ENCODE measurements at regions not wholly inside any gene's neighbourhood (a gene's known extent, or its start where the extent isn't known, plus 50 kb on each side); places are given as distances from the start of the nearest gene placed in this dataset.
A peak's percentile ranks its signal among the peaks of the same experiment; 100 is the strongest.

DNA sequence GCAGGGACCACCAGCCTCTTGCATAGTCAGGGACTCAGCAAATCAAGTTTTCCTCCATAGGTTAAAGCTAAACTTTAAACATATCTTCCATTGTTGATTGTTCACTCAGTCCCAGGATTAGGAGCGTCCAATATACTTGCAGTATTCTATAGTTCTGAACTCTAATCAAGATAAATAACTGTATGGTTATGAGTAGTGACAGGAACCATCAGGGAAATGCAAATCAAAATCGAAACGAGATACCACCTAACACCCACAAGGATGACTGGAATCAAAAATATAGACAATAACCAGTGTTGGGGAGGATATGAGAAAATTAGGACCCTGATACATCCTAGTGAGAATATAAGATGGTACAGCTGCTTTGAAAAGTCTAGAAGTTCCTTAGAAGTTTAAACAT is 190.0 kb downstream of the ETS1 start:
- H2BK15ac ChIP-seq (ENCODE audit: low read depth, poor library complexity, severe bottlenecking), result no peak overlapping the region
- H2BK5ac ChIP-seq (ENCODE audit: low read depth, low read length, poor library complexity, severe bottlenecking), result no peak overlapping the region
- WGBS, result no CpG with 5 or more reads among the region's 3 CpGs

DNA sequence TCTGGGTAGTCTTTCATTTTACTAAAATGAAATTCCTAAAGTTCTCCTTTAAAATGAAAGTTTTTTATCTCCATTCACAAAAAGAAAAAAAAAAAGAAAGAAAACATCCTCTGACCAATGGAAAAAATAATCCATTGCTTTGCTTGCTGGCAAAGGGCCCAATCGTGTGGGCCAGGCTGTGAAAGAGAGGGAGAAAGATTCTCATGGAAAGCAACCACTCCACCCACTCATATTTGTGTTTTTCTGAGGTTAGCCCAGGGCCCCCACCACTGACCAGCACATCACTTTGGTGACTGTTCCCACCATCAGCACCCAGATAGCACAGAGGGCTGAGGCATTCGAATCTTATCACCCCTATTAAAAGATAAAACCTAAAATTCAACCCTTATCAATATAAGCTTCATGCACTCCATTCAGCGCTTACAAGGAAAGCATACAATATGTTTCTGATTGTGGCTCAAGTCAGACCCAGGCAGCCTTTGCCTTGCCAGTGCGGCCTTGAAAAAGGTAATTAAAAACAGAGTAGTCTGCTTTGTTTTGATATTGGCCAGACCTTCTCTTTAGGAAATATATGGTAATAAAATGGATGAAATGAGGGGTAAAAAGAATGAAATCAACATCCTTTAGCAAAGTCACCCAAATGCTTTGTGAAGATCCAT is 192.8 kb downstream of the ETS1 start:
- Histone ChIP-seq H2BK120ac (ENCODE audit: low read depth, low read length) (peak overlapping the region; percentile 1), H2AK5ac (ENCODE audit: low read length, severe bottlenecking) (no peak overlapping the region), H3K4me2 (ENCODE audit: low read length, poor library complexity, severe bottlenecking) (no peak overlapping the region), H3K4ac (ENCODE audit: low read depth in 1 of 2, low read length in 2 of 2) (no peak overlapping the region), H3K36me3 (ENCODE audit: control insufficient read depth in 1 of 2, insufficient read depth in 2 of 2, low read depth in 1 of 2, low read length in 2 of 2) (no peaks in the 10 kb centered on the region), H3K14ac (ENCODE audit: low read length in 2 of 2) (no peak overlapping the region), H3K9me3 (ENCODE audit: control insufficient read depth, low read length) (no peaks in the 10 kb centered on the region), H4K8ac (ENCODE audit: low read length) (peak overlapping the region; percentile 75), H3K4me1 (ENCODE audit: control insufficient read depth, insufficient read depth, low read depth, low read length) (peaks cover 2% of the 10 kb centered on the region), H4K91ac (ENCODE audit: low read length) (no peak overlapping the region), H3K27ac (ENCODE audit: low read length, poor library complexity, severe bottlenecking) (no peak overlapping the region), H2BK12ac (ENCODE audit: low read length in 2 of 2) (peak overlapping the region in 1 of 2 experiments; percentile 66), H2BK15ac (ENCODE audit: low read depth, poor library complexity, severe bottlenecking) (no peak overlapping the region), H3K27me3 (ENCODE audit: control insufficient read depth in 1 of 2, insufficient read depth in 1 of 2, low read length in 2 of 2) (peaks cover 0 to 4% of the 10 kb centered on the region in 2 experiments), H2BK5ac (ENCODE audit: low read depth, low read length, poor library complexity, severe bottlenecking) (no peak overlapping the region), H3K9ac (ENCODE audit: low read length) (no peak overlapping the region), H3K79me1 (replicated peaks; ENCODE audit: low read length, poor library complexity, severe bottlenecking) (no peaks in the 10 kb centered on the region), H3K23ac (ENCODE audit: low read length in 2 of 2) (no peak overlapping the region), H2AFZ (ENCODE audit: low read depth, low read length) (no peak overlapping the region), H3K18ac (ENCODE audit: low read depth in 1 of 2, low read length in 2 of 2) (peak overlapping the region; percentile 46 to 77), H3K4me3 (ENCODE audit: insufficient read depth in 1 of 2, low read depth in 1 of 2, low read length in 2 of 2) (no peak overlapping the region)
- 67% methylated on average over 4 of the region's 4 CpGs for WGBS
- peak; percentile 40 for DNase-seq

More for the DNA sequence above, 190.0 kb downstream of the ETS1 start:
- Histone ChIP-seq H3K4ac (ENCODE audit: low read depth in 1 of 2, low read length in 2 of 2) (no peak overlapping the region), H2AFZ (ENCODE audit: low read depth, low read length) (no peak overlapping the region), H2AK5ac (ENCODE audit: low read length, severe bottlenecking) (no peak overlapping the region), H3K9me3 (ENCODE audit: control insufficient read depth, low read length) (no peaks in the 10 kb centered on the region), H4K91ac (ENCODE audit: low read length) (peak overlapping the region; percentile 9), H3K27me3 (ENCODE audit: control insufficient read depth in 1 of 2, insufficient read depth in 1 of 2, low read length in 2 of 2) (peaks cover 0 to 4% of the 10 kb centered on the region in 2 experiments), H3K14ac (ENCODE audit: low read length in 2 of 2) (no peak overlapping the region), H3K4me1 (ENCODE audit: control insufficient read depth, insufficient read depth, low read depth, low read length) (no peaks in the 10 kb centered on the region), H4K8ac (ENCODE audit: low read length) (no peak overlapping the region), H3K23ac (ENCODE audit: low read length in 2 of 2) (no peak overlapping the region), H3K36me3 (ENCODE audit: control insufficient read depth in 1 of 2, insufficient read depth in 2 of 2, low read depth in 1 of 2, low read length in 2 of 2) (no peaks in the 10 kb centered on the region), H3K4me2 (ENCODE audit: low read length, poor library complexity, severe bottlenecking) (no peak overlapping the region), H3K27ac (ENCODE audit: low read length, poor library complexity, severe bottlenecking) (no peak overlapping the region), H3K79me1 (replicated peaks; ENCODE audit: low read length, poor library complexity, severe bottlenecking) (no peaks in the 10 kb centered on the region), H2BK12ac (ENCODE audit: low read length in 2 of 2) (peak overlapping the region in 1 of 2 experiments; percentile 27), H3K9ac (ENCODE audit: low read length) (no peak overlapping the region), H3K4me3 (ENCODE audit: insufficient read depth in 1 of 2, low read depth in 1 of 2, low read length in 2 of 2) (no peak overlapping the region), H3K18ac (ENCODE audit: low read depth in 1 of 2, low read length in 2 of 2) (peak overlapping the region in 1 of 2 experiments; percentile 11), H2BK120ac (ENCODE audit: low read depth, low read length) (no peak overlapping the region)
- DNase-seq, result no peak

DNA sequence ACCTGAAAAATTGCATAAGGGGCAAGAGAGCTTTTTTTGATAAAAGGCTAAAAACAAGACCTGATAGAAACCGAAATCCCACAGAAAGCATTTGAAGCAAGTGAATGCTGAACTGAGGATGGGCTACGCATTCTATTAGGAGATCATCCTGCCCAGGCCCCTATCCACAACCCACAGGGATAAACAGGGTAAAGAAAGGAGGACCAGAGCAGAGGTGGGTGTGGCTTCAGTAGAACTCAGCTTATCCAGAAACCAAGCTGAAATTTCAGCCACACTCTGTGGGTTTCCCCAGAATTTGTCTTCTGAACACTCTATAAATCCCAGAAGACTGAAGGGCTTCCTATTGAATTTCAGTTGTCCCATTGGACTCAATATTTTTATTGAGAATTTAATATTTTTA is 195.1 kb downstream of the ETS1 start:
- DNase-seq, result no peak
- H3K36me3 ChIP-seq (ENCODE audit: control insufficient read depth in 1 of 2, insufficient read depth in 2 of 2, low read depth in 1 of 2, low read length in 2 of 2), result no peaks in the 10 kb centered on the region
- no peak overlapping the region for H4K8ac ChIP-seq (ENCODE audit: low read length)
- no peaks in the 10 kb centered on the region for H3K79me1 ChIP-seq (replicated peaks; ENCODE audit: low read length, poor library complexity, severe bottlenecking)
- 100% methylated on average over 2 of the region's 2 CpGs for WGBS
- no peak overlapping the region for H3K14ac ChIP-seq (ENCODE audit: low read length in 2 of 2)
- peak overlapping the region in 1 of 2 experiments; percentile 79 for H2BK12ac ChIP-seq (ENCODE audit: low read length in 2 of 2)
- no peak overlapping the region for H3K4me2 ChIP-seq (ENCODE audit: low read length, poor library complexity, severe bottlenecking)
- no peak overlapping the region for H3K4ac ChIP-seq (ENCODE audit: low read depth in 1 of 2, low read length in 2 of 2)
- H2BK120ac ChIP-seq (ENCODE audit: low read depth, low read length), result no peak overlapping the region
- no peak overlapping the region for H2BK5ac ChIP-seq (ENCODE audit: low read depth, low read length, poor library complexity, severe bottlenecking)
- no peak overlapping the region for H2AK5ac ChIP-seq (ENCODE audit: low read length, severe bottlenecking)
- H3K18ac ChIP-seq (ENCODE audit: low read depth in 1 of 2, low read length in 2 of 2), result no peak overlapping the region
- H3K9ac ChIP-seq (ENCODE audit: low read length), result no peak overlapping the region
- no peaks in the 10 kb centered on the region for H3K9me3 ChIP-seq (ENCODE audit: control insufficient read depth, low read length)
- no peak overlapping the region for H3K23ac ChIP-seq (ENCODE audit: low read length in 2 of 2)
- H2BK15ac ChIP-seq (ENCODE audit: low read depth, poor library complexity, severe bottlenecking), result peak overlapping the region; percentile 60
- no peak overlapping the region for H3K27ac ChIP-seq (ENCODE audit: low read length, poor library complexity, severe bottlenecking)
- H3K27me3 ChIP-seq (ENCODE audit: control insufficient read depth in 1 of 2, insufficient read depth in 1 of 2, low read length in 2 of 2), result peaks cover 0 to 4% of the 10 kb centered on the region in 2 experiments
- H3K4me3 ChIP-seq (ENCODE audit: insufficient read depth in 1 of 2, low read depth in 1 of 2, low read length in 2 of 2), result no peak overlapping the region
- H4K91ac ChIP-seq (ENCODE audit: low read length), result no peak overlapping the region
- no peak overlapping the region for H2AFZ ChIP-seq (ENCODE audit: low read depth, low read length)
- peaks cover 5% of the 10 kb centered on the region for H3K4me1 ChIP-seq (ENCODE audit: control insufficient read depth, insufficient read depth, low read depth, low read length)

DNA sequence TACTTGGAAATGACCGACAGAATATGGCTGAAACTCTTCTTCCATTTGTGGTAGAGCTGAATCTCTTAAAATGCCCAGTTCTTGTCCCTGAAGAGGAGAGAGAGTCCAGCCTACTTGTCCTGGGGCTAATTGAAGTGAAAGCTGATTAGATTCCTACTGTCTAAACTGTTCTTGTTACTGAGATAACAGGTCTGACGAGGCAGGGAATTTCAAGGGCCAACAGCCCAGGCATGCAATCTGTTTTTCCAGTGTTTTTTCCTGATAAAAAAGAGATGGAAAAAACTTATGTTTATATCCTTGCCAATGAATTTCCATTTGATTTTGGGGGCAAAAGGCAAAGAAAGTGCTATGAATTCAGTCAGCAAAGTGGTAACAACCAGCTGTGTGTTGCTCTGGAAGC is 195.5 kb downstream of the ETS1 start:
- H2BK120ac ChIP-seq (ENCODE audit: low read depth, low read length), result no peak overlapping the region
- H2BK5ac ChIP-seq (ENCODE audit: low read depth, low read length, poor library complexity, severe bottlenecking), result no peak overlapping the region
- H3K23ac ChIP-seq (ENCODE audit: low read length in 2 of 2), result no peak overlapping the region
- no peak overlapping the region for H4K91ac ChIP-seq (ENCODE audit: low read length)
- H2AK5ac ChIP-seq (ENCODE audit: low read length, severe bottlenecking), result no peak overlapping the region
- no peak overlapping the region for H3K9ac ChIP-seq (ENCODE audit: low read length)
- no peak overlapping the region for H2BK12ac ChIP-seq (ENCODE audit: low read length in 2 of 2)
- no peaks in the 10 kb centered on the region for H3K79me1 ChIP-seq (replicated peaks; ENCODE audit: low read length, poor library complexity, severe bottlenecking)
- no peak overlapping the region for H3K4me2 ChIP-seq (ENCODE audit: low read length, poor library complexity, severe bottlenecking)
- H3K18ac ChIP-seq (ENCODE audit: low read depth in 1 of 2, low read length in 2 of 2), result no peak overlapping the region
- H3K36me3 ChIP-seq (ENCODE audit: control insufficient read depth in 1 of 2, insufficient read depth in 2 of 2, low read depth in 1 of 2, low read length in 2 of 2), result no peaks in the 10 kb centered on the region
- no peak overlapping the region for H2AFZ ChIP-seq (ENCODE audit: low read depth, low read length)
- H3K27ac ChIP-seq (ENCODE audit: low read length, poor library complexity, severe bottlenecking), result no peak overlapping the region
- no peak overlapping the region for H3K4ac ChIP-seq (ENCODE audit: low read depth in 1 of 2, low read length in 2 of 2)
- peaks cover 0 to 4% of the 10 kb centered on the region in 2 experiments for H3K27me3 ChIP-seq (ENCODE audit: control insufficient read depth in 1 of 2, insufficient read depth in 1 of 2, low read length in 2 of 2)
- peaks cover 5% of the 10 kb centered on the region for H3K4me1 ChIP-seq (ENCODE audit: control insufficient read depth, insufficient read depth, low read depth, low read length)
- H2BK15ac ChIP-seq (ENCODE audit: low read depth, poor library complexity, severe bottlenecking), result no peak overlapping the region
- H3K4me3 ChIP-seq (ENCODE audit: insufficient read depth in 1 of 2, low read depth in 1 of 2, low read length in 2 of 2), result no peak overlapping the region
- H3K9me3 ChIP-seq (ENCODE audit: control insufficient read depth, low read length), result no peaks in the 10 kb centered on the region
- 74% methylated on average over 2 of the region's 2 CpGs for WGBS
- DNase-seq, result no peak
- H4K8ac ChIP-seq (ENCODE audit: low read length), result no peak overlapping the region
- no peak overlapping the region for H3K14ac ChIP-seq (ENCODE audit: low read length in 2 of 2)

All from mesenchymal stem cell (in vitro differentiated cells and primary cell).